ENCODE measurements at regions not wholly inside any gene's neighbourhood (a gene's known extent, or its start where the extent isn't known, plus 50 kb on each side); places are given as distances from the start of the nearest gene placed in this dataset.

DNA sequence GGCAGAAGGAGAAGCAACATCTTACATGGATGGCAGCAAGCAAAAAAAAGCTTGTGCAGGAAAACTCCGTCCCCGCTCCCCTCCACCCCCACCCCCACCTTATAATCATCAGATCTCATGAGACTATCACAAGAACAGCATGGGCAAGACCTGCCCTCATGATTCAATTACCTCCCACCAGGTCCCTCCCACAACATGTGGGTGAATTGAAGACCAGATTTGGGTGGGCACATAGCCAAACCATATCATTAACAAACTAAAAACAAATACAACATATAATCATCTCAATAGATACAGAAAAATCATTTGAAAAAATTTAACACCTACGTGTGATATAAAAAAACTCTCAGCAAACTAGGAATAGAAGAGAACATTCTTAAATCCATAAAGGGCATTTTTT, 88.8 kb downstream of the BUD13 start:
- Histone ChIP-seq H3K79me2 (ENCODE audit: insufficient read depth, low read length) (no peaks in the 10 kb centered on the region), H3K9ac (ENCODE audit: insufficient read depth, low read length, poor library complexity, severe bottlenecking) (no peak overlapping the region), H4K20me1 (ENCODE audit: insufficient read depth, low read length) (no peaks in the 10 kb centered on the region), H3K9me3 (replicated peaks in 1 of 2; ENCODE audit: control insufficient read depth in 1 of 2, insufficient read depth in 1 of 2, low read length in 2 of 2) (no peaks in the 10 kb centered on the region), H3K36me3 (replicated peaks in 1 of 2; ENCODE audit: control insufficient read depth in 1 of 2, insufficient read depth in 2 of 2, low read length in 2 of 2) (no peaks in the 10 kb centered on the region), H3K4me3 (replicated peaks in 1 of 3; ENCODE audit: low read depth in 2 of 3, low read length in 3 of 3) (no peak overlapping the region), H3K27ac (ENCODE audit: low read depth in 1 of 2, low read length in 2 of 2) (no peak overlapping the region), H3K27me3 (ENCODE audit: control insufficient read depth in 2 of 2, insufficient read depth in 2 of 2, low read length in 2 of 2) (peaks cover 0 to 2% of the 10 kb centered on the region in 2 donors), H2AFZ (ENCODE audit: insufficient read depth, low read depth, low read length, poor library complexity, severe bottlenecking) (no peak overlapping the region), H3K4me1 (ENCODE audit: control insufficient read depth in 1 of 2, insufficient read depth in 2 of 2, low read length in 2 of 2) (no peaks in the 10 kb centered on the region), H3K4me2 (replicated peaks; ENCODE audit: extremely low read depth, low read length, poor library complexity, severe bottlenecking) (no peak overlapping the region)
- Mint-ChIP-seq H3K4me1 (no peaks in the 10 kb centered on the region), H3K9me3 (peaks cover 0 to 11% (median 0%) of the 10 kb centered on the region in 7 donors), H3K27ac (no peak overlapping the region), H3K27me3 (ENCODE audit: low read depth in 3 of 3) (peaks cover 0 to 15% (median 4%) of the 10 kb centered on the region in 3 donors), H3K4me3 (no peak overlapping the region), H3K36me3 (no peaks in the 10 kb centered on the region)
- TF ChIP-seq CTCF (IDR thresholded peaks at IDR 0.05) = no peak
- no CpG with 5 or more reads among the region's 3 CpGs for WGBS (ENCODE audit: insufficient coverage)
- intact Hi-C loops (cut with micrococcal nuclease) = no loop called here
- DNase-seq = no peak

- Mint-ChIP-seq H3K36me3 (no peaks in the 10 kb centered on the region), H3K4me3 (no peak overlapping the region), H3K27ac (no peak overlapping the region), H3K4me1 (no peaks in the 10 kb centered on the region), H3K9me3 (peaks cover 0 to 14% (median 4%) of the 10 kb centered on the region in 7 donors), H3K27me3 (ENCODE audit: low read depth in 3 of 3) (peaks cover 1 to 15% (median 2%) of the 10 kb centered on the region in 3 donors)
- no peaks in the 10 kb centered on the region for H3K79me2 ChIP-seq (ENCODE audit: insufficient read depth, low read length)
- no peaks in the 10 kb centered on the region for H4K20me1 ChIP-seq (ENCODE audit: insufficient read depth, low read length)
- H3K27me3 ChIP-seq (ENCODE audit: control insufficient read depth in 2 of 2, insufficient read depth in 2 of 2, low read length in 2 of 2) = peaks cover 0 to 2% of the 10 kb centered on the region in 2 donors
- no peak overlapping the region for H2AFZ ChIP-seq (ENCODE audit: insufficient read depth, low read depth, low read length, poor library complexity, severe bottlenecking)
- no peaks in the 10 kb centered on the region for H3K36me3 ChIP-seq (replicated peaks in 1 of 2; ENCODE audit: control insufficient read depth in 1 of 2, insufficient read depth in 2 of 2, low read length in 2 of 2)
- H3K4me2 ChIP-seq (replicated peaks; ENCODE audit: extremely low read depth, low read length, poor library complexity, severe bottlenecking) = no peak overlapping the region
- DNase-seq = no peak
- H3K9me3 ChIP-seq (replicated peaks in 1 of 2; ENCODE audit: control insufficient read depth in 1 of 2, insufficient read depth in 1 of 2, low read length in 2 of 2) = no peaks in the 10 kb centered on the region
- H3K4me1 ChIP-seq (ENCODE audit: control insufficient read depth in 1 of 2, insufficient read depth in 2 of 2, low read length in 2 of 2) = no peaks in the 10 kb centered on the region
- no peak overlapping the region for H3K27ac ChIP-seq (ENCODE audit: low read depth in 1 of 2, low read length in 2 of 2)
- no peak overlapping the region for H3K4me3 ChIP-seq (replicated peaks in 1 of 3; ENCODE audit: low read depth in 2 of 3, low read length in 3 of 3)
- TF ChIP-seq CTCF (IDR thresholded peaks at IDR 0.05) = no peak
- intact Hi-C loops (cut with micrococcal nuclease) = no loop called here
- no peak overlapping the region for H3K9ac ChIP-seq (ENCODE audit: insufficient read depth, low read length, poor library complexity, severe bottlenecking)
- WGBS (ENCODE audit: insufficient coverage) = 100% methylated on average over 1 of the region's 4 CpGs
These were observed 92.2 kb downstream of the BUD13 start for GRCh38 chr11:116680349-116681125.

Data from CD14-positive monocyte (primary cell).